ENCODE measurements at regions not wholly inside any gene's neighbourhood (a gene's known extent, or its start where the extent isn't known, plus 50 kb on each side); places are given as distances from the start of the nearest gene placed in this dataset.

DNA sequence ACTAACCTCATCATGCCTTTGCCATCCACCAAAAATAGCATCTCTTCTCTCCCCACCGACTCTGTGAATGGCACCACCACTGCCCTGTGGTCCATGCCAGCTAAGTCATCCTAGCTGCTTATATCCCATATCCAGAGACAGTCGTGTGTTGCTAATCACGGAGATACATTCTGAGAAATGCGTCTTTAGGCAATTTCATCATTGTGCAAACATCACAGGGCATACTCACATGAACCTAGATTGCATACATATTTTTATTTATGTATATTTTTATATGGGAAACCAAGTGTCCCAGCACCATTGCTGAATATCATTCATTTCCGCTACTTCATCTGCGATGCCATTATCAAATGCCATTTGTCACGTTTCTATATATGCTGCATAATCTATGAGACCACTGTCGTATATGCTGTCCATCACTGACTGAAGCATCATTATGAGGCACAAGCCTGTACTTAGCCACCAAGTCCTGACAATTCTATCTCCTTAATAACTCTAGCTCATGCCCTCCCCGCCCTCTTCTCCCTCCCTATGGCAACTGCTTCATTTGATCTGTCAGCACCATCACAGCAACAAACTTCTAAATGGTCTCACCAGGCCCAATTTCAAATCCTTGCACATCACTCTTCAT, 104.2 kb downstream of the HSPH1 start:
- H3K27ac ChIP-seq (ENCODE audit: low read length), result no peak overlapping the region
- H3K9me3 ChIP-seq (ENCODE audit: control insufficient read depth in 1 of 2, low read length in 2 of 2), result no peaks in the 10 kb centered on the region
- H3K4me1 ChIP-seq (ENCODE audit: control insufficient read depth in 1 of 2, insufficient read depth in 2 of 2, low read length in 2 of 2), result no peaks in the 10 kb centered on the region
- H3K36me3 ChIP-seq (ENCODE audit: control insufficient read depth in 1 of 2, insufficient read depth in 2 of 2, low read length in 2 of 2), result no peaks in the 10 kb centered on the region
- H3K27me3 ChIP-seq (ENCODE audit: low read depth, low read length), result no peaks in the 10 kb centered on the region
- no peak overlapping the region for H3K4me3 ChIP-seq (ENCODE audit: low read depth in 1 of 2, low read length in 2 of 2)

DNA sequence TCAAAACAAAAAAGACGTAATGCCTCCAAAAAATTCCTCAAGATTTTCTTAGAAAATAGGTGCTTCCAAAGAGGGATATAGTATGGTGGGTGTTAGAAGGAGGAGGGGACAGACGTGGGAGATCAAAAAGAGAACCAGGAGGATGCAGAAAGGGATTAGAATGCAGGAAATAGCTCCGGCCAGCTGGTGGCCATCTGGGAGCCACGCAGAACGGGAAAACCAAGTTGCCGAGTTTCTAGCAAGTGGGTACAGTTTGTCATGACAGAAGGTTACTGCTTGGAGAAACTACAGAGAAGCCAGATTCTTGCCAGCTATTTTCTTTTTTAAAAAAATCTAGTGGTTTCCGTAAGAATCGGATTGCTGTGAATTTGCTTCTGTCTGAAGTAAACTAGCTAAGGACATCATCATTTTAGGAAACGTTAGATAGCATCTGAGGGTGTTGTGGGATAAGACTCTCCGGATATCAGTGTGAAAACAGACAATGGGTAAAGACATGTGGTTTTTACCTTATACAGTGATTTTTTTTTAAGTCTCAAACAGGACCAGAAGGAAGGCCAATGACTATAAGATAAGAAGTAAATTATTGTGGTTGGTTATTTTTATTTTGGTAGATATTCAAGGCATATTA, 104.9 kb downstream of the HSPH1 start:
- H3K9me3 ChIP-seq (ENCODE audit: control insufficient read depth in 1 of 2, low read length in 2 of 2), result no peaks in the 10 kb centered on the region
- H3K4me1 ChIP-seq (ENCODE audit: control insufficient read depth in 1 of 2, insufficient read depth in 2 of 2, low read length in 2 of 2), result no peaks in the 10 kb centered on the region
- H3K4me3 ChIP-seq (ENCODE audit: low read depth in 1 of 2, low read length in 2 of 2), result no peak overlapping the region
- no peaks in the 10 kb centered on the region for H3K27me3 ChIP-seq (ENCODE audit: low read depth, low read length)
- no peaks in the 10 kb centered on the region for H3K36me3 ChIP-seq (ENCODE audit: control insufficient read depth in 1 of 2, insufficient read depth in 2 of 2, low read length in 2 of 2)
- no peak overlapping the region for H3K27ac ChIP-seq (ENCODE audit: low read length)

DNA sequence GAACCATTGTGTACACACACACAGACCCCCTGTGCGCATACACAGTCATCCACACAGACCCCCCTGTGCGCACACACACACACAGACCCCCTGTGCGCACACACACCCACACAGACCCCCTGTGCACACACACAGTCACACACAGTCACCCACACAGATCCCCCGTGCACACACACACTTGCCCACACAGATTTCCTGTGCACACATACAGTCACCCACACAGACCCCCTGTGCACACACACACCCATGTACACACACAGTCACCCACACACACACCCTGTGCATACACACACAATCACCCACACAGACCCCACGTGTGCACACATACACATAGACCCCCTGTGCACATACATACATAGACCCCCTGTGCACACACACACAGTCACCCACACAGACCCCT, 106.1 kb downstream of the HSPH1 start:
- Histone ChIP-seq H3K27me3 (ENCODE audit: low read depth, low read length) (no peaks in the 10 kb centered on the region), H3K36me3 (ENCODE audit: control insufficient read depth in 1 of 2, insufficient read depth in 2 of 2, low read length in 2 of 2) (no peaks in the 10 kb centered on the region), H3K27ac (ENCODE audit: low read length) (no peak overlapping the region), H3K4me1 (ENCODE audit: control insufficient read depth in 1 of 2, insufficient read depth in 2 of 2, low read length in 2 of 2) (no peaks in the 10 kb centered on the region), H3K4me3 (ENCODE audit: low read depth in 1 of 2, low read length in 2 of 2) (no peak overlapping the region), H3K9me3 (ENCODE audit: control insufficient read depth in 1 of 2, low read length in 2 of 2) (no peaks in the 10 kb centered on the region)

DNA sequence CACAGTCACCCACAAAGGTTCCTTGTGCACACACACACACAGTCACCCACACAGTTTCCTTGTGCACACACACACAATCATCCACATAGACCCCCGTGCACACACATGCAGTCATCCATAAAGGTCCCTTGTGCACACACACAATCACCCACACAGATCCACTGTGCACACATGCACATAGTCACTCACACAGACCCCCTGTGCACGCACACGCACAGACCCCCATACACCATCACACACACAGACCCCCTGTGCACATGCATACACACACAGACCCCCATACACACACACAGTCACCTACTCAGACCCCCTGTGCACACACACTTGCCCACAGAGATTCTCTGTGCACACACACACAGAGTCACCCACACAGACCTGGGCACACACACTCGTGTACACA, 107.1 kb downstream of the HSPH1 start:
- Histone ChIP-seq H3K4me1 (ENCODE audit: control insufficient read depth in 1 of 2, insufficient read depth in 2 of 2, low read length in 2 of 2) (no peaks in the 10 kb centered on the region), H3K4me3 (ENCODE audit: low read depth in 1 of 2, low read length in 2 of 2) (no peak overlapping the region), H3K36me3 (ENCODE audit: control insufficient read depth in 1 of 2, insufficient read depth in 2 of 2, low read length in 2 of 2) (no peaks in the 10 kb centered on the region), H3K27me3 (ENCODE audit: low read depth, low read length) (no peaks in the 10 kb centered on the region), H3K27ac (ENCODE audit: low read length) (no peak overlapping the region), H3K9me3 (ENCODE audit: control insufficient read depth in 1 of 2, low read length in 2 of 2) (no peaks in the 10 kb centered on the region)

DNA sequence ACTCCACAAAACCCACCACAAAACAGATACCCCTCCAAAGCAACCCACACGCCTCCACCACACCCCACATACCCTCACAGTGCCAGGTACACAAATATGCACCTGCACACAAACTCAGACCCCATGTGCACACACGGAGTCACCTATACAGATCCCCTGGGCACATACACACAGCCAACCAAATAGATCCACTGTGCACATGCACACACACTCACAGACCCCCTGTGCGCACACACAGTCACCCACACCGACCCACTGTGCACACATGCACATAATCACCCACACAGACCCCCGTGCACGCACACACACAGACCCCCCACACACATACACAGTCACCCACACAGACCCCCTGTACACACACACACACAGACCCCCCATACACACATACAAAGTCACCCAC, 107.8 kb downstream of the HSPH1 start:
- Histone ChIP-seq H3K4me1 (ENCODE audit: control insufficient read depth in 1 of 2, insufficient read depth in 2 of 2, low read length in 2 of 2) (no peaks in the 10 kb centered on the region), H3K4me3 (ENCODE audit: low read depth in 1 of 2, low read length in 2 of 2) (no peak overlapping the region), H3K9me3 (ENCODE audit: control insufficient read depth in 1 of 2, low read length in 2 of 2) (no peaks in the 10 kb centered on the region), H3K36me3 (ENCODE audit: control insufficient read depth in 1 of 2, insufficient read depth in 2 of 2, low read length in 2 of 2) (no peaks in the 10 kb centered on the region), H3K27ac (ENCODE audit: low read length) (no peak overlapping the region), H3K27me3 (ENCODE audit: low read depth, low read length) (no peaks in the 10 kb centered on the region)

DNA sequence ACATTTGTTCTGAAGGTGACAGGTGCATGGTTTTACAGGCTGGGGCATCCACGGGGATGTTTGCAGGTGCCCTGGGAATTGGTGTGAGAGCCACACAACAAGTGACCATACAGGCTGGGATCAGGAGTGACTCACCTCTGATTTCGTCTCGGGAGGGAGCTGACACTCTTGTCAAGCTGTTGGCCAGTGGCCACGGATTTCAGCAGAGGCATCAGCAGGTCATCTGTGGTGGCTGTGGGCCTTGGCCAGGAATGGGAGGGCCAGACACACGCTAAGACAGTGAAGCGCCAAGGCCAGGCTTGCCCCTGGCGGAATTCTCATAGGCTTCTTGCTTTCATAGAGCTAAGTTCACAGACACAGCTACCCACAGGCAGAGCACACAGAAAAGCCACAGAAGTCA, 108.6 kb downstream of the HSPH1 start:
- Histone ChIP-seq H3K36me3 (ENCODE audit: control insufficient read depth in 1 of 2, insufficient read depth in 2 of 2, low read length in 2 of 2) (no peaks in the 10 kb centered on the region), H3K4me1 (ENCODE audit: control insufficient read depth in 1 of 2, insufficient read depth in 2 of 2, low read length in 2 of 2) (no peaks in the 10 kb centered on the region), H3K27me3 (ENCODE audit: low read depth, low read length) (no peaks in the 10 kb centered on the region), H3K27ac (ENCODE audit: low read length) (no peak overlapping the region), H3K9me3 (ENCODE audit: control insufficient read depth in 1 of 2, low read length in 2 of 2) (no peaks in the 10 kb centered on the region), H3K4me3 (ENCODE audit: low read depth in 1 of 2, low read length in 2 of 2) (no peak overlapping the region)

DNA sequence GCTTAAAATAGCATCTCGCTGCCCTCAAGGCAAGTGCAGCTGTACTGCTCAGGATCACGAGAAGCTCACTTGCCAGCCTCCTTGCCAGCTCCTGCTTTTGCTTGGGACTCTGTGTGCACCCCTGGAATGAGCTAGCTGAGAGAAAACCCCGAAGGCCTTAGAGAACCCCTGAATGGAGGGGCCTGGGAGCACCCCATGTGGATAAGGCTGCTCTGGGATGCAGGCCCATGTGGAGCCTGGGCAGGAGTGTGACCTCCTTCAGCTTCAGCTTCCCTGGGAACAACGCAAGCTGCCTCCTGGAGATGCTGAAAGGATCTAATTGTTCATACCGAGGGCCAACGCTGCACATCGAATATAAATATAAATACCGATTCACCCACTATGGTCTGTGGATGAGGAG, 109.2 kb downstream of the HSPH1 start:
- H3K4me1 ChIP-seq (ENCODE audit: control insufficient read depth in 1 of 2, insufficient read depth in 2 of 2, low read length in 2 of 2), result peaks cover 0 to 1% of the 10 kb centered on the region in 2 donors
- H3K27ac ChIP-seq (ENCODE audit: low read length), result no peak overlapping the region
- no peaks in the 10 kb centered on the region for H3K9me3 ChIP-seq (ENCODE audit: control insufficient read depth in 1 of 2, low read length in 2 of 2)

DNA sequence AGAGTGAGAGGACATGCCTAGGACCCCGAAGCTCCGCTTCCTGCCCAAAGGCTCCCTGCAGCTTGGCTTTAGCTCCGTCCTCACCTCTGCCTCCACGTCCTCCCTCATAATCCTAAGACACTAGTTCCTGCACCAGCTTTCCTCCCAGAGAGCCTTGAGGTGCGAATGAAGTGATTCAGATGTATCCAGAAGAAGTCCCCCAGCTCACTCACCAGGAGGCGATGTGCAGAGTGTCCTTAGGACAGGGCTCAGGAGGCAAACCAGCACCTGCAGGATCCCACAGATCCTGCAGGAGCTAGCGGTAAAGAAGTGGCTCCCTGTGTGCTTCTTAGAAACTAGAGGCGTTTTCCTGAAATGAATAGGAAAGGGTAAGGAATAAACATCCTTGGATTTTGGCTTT, 109.7 kb downstream of the HSPH1 start:
- H3K4me1 ChIP-seq (ENCODE audit: control insufficient read depth in 1 of 2, insufficient read depth in 2 of 2, low read length in 2 of 2), result peaks cover 0 to 6% of the 10 kb centered on the region in 2 donors
- no peak overlapping the region for H3K4me3 ChIP-seq (ENCODE audit: low read depth in 1 of 2, low read length in 2 of 2)
- no peaks in the 10 kb centered on the region for H3K9me3 ChIP-seq (ENCODE audit: control insufficient read depth in 1 of 2, low read length in 2 of 2)
- no peaks in the 10 kb centered on the region for H3K36me3 ChIP-seq (ENCODE audit: control insufficient read depth in 1 of 2, insufficient read depth in 2 of 2, low read length in 2 of 2)
- no peaks in the 10 kb centered on the region for H3K27me3 ChIP-seq (ENCODE audit: low read depth, low read length)
- H3K27ac ChIP-seq (ENCODE audit: low read length), result no peak overlapping the region

More for the DNA sequence above, 109.2 kb downstream of the HSPH1 start:
- H3K4me3 ChIP-seq (ENCODE audit: low read depth in 1 of 2, low read length in 2 of 2), result no peak overlapping the region
- no peaks in the 10 kb centered on the region for H3K27me3 ChIP-seq (ENCODE audit: low read depth, low read length)
- no peaks in the 10 kb centered on the region for H3K36me3 ChIP-seq (ENCODE audit: control insufficient read depth in 1 of 2, insufficient read depth in 2 of 2, low read length in 2 of 2)

DNA sequence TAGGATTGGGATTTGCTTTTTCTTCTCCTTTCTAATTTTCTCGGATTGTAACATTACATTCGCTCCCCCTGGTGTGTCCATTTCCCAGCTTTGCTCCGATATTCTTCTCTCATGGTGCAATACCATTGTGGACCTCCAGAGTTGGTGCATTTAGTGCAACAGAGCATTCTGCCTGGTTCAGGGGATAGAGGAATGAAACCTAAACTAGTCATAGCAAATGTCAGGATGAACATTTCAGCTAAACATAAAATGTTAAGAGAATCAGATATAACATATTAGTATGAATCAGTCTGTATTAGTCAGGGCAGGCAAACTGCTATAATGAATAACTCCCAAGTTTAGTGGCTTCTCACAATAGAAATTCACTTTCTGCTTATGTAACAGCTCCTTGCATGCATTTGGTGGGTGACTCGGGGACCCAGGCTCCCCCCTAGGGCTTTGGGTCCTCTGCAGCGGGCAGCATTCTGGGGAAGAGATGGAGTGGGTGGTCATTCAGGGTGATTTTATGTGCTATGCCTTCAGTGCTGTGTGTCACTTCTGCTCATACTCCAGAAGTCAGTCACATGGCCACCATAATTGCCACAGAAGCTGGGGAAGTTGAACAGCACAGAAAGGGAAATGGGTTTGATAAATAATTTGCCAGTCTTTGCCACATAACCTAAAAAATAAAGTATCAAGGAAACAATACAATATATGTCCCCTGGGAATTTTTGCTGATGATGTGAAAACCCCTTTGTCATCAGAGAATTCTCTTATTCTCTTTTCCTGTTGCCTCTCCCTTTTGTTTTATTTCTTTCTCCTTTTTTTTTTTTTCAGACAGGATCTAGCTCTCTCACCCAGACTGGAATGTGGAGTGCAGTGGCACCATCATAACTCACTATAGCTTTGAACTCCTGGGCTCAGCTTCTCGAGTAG, 111.0 kb downstream of the HSPH1 start:
- no peaks in the 10 kb centered on the region for H3K27me3 ChIP-seq (ENCODE audit: low read depth, low read length)
- H3K4me1 ChIP-seq (ENCODE audit: control insufficient read depth in 1 of 2, insufficient read depth in 2 of 2, low read length in 2 of 2), result peaks cover 7 to 17% of the 10 kb centered on the region in 2 donors
- H3K27ac ChIP-seq (ENCODE audit: low read length), result no peak overlapping the region
- H3K9me3 ChIP-seq (ENCODE audit: control insufficient read depth in 1 of 2, low read length in 2 of 2), result no peaks in the 10 kb centered on the region
- H3K4me3 ChIP-seq (ENCODE audit: low read depth in 1 of 2, low read length in 2 of 2), result no peak overlapping the region
- H3K36me3 ChIP-seq (ENCODE audit: control insufficient read depth in 1 of 2, insufficient read depth in 2 of 2, low read length in 2 of 2), result no peaks in the 10 kb centered on the region

DNA sequence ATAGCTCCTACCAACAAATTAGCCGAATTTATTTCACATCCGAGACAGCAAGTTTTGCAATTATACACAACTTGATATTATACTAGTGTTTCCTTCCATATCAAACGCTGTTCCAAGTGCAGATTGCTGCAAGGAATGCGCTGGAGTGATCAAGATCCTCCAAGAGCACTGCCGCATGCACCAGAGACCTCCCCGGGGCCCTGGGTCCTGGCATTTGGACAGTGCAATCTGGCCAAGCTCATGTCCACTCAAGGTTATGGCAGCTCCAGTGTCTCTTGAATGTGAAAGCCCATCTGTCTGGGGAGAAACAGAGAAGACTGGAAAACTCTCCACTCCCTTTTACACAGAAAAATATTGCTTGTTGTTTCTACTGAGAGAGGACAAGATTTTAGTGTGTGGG, 111.9 kb downstream of the HSPH1 start:
- Histone ChIP-seq H3K4me1 (ENCODE audit: control insufficient read depth in 1 of 2, insufficient read depth in 2 of 2, low read length in 2 of 2) (peaks cover 7 to 17% of the 10 kb centered on the region in 2 donors), H3K36me3 (ENCODE audit: control insufficient read depth in 1 of 2, insufficient read depth in 2 of 2, low read length in 2 of 2) (no peaks in the 10 kb centered on the region), H3K27ac (ENCODE audit: low read length) (no peak overlapping the region), H3K4me3 (ENCODE audit: low read depth in 1 of 2, low read length in 2 of 2) (no peak overlapping the region), H3K9me3 (ENCODE audit: control insufficient read depth in 1 of 2, low read length in 2 of 2) (no peaks in the 10 kb centered on the region), H3K27me3 (ENCODE audit: low read depth, low read length) (no peaks in the 10 kb centered on the region)

DNA sequence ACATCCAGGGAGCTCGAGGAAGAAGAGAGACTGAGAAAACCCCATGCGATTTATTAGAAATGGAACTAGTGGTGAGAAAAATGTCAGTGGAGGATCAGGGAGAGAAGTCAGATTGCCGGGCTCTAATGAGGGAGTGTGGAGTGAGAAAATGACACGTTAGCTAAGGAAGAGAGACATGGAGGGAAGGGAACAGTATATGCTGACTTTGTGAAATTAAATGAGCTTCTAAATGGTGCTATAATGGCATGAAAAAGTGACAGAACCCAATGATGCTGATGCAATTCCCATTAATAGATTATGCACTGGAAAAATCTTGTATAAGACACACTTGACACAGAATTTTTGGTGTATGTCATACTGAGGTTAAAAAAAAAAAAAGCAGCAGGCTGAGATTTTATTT, 112.6 kb downstream of the HSPH1 start:
- H3K4me3 ChIP-seq (ENCODE audit: low read depth in 1 of 2, low read length in 2 of 2), result no peak overlapping the region
- no peak overlapping the region for H3K27ac ChIP-seq (ENCODE audit: low read length)
- no peaks in the 10 kb centered on the region for H3K27me3 ChIP-seq (ENCODE audit: low read depth, low read length)
- no peaks in the 10 kb centered on the region for H3K36me3 ChIP-seq (ENCODE audit: control insufficient read depth in 1 of 2, insufficient read depth in 2 of 2, low read length in 2 of 2)
- H3K9me3 ChIP-seq (ENCODE audit: control insufficient read depth in 1 of 2, low read length in 2 of 2), result no peaks in the 10 kb centered on the region
- H3K4me1 ChIP-seq (ENCODE audit: control insufficient read depth in 1 of 2, insufficient read depth in 2 of 2, low read length in 2 of 2), result peaks cover 7 to 17% of the 10 kb centered on the region in 2 donors

All from muscle layer of duodenum (tissue), 2 donors.